NCI-H1436 treated with DMSO at 0.1 percent for 48 hours (cell line): ENCODE measurements at regions not wholly inside any gene's neighbourhood (a gene's known extent, or its start where the extent isn't known, plus 50 kb on each side); places are given as distances from the start of the nearest gene placed in this dataset.

ENCODE experiments used
- DNase-seq: peaks from one replicate; lab custom pipeline; 2025; lab: John Stamatoyannopoulos, UW

DNA sequence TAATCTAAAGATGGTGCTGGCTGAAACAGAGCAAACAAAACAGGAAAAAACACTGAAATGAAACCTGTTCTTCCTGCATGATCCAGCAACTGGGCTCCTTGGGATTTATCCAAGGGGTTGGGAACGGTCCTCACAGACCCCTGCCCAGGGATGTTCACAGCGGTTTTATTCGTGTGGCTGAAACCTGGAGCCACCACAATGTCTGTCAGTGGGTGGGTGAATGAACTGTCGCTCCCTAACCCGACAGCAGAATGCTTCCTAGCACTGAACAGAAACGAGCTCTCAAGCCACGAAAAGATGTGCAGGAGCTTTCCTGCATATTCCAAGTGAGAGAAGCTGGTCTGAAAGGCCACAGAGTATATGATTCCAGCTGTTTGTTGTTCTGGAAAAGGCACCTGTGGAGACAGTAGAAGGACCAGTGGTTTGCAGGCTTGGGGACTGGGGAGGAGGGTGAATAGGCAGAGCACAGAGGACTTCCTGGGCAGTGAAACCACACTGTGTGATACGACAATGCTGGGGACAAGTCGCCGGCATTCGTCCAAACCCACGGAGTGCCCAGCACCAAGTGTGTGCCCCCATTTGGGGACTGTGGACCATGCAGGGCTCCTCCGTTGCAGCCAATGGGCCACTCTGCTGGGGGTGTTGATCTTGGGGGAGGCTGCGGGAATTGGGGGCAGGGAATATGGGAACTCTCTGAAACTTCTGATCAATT is 73.9 kb downstream of the TEX29 start:
- no peak for DNase-seq

DNA sequence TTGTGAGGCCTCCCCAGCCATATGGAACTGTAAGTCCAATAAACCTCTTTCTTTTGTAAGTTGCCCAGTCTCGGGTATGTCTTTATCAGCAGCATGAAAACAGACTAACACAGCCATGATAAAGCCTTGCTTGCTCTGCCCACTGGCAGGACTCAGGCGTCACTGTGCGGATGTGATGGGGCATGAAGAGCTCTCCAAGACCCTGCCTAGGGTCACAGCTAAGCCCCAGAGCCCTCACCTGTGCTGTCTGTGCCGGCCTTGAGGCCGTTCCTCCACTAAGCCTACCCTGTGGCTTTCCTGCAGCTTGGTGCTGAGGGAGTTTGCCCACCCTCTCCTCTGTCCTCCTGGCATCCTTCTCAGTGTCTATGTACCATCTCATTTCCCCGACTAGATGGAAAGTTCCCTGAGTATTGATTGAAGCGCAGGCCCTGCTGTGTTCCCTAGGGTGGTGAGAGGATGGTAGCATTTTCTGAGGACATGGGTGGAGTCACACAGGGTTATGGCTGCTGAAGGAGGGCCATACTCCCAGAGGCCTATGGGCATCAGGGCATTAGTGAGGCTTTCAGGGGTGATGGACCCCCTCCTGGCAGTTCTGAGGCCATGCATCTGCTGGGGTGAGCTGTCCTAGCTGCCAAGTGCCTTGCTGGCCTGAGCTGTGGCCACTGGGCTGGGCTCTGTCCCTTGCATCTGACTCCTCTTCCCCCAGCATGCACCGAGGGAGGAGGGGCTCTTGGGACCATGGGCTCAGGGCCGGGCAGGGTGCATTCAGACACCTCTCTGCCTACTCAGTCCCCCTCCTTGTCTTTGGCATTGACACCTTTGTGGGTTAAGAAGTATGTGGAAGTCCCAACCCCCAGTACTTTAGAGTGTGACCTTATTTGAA is 75.3 kb downstream of the TEX29 start:
- no peak for DNase-seq

DNA sequence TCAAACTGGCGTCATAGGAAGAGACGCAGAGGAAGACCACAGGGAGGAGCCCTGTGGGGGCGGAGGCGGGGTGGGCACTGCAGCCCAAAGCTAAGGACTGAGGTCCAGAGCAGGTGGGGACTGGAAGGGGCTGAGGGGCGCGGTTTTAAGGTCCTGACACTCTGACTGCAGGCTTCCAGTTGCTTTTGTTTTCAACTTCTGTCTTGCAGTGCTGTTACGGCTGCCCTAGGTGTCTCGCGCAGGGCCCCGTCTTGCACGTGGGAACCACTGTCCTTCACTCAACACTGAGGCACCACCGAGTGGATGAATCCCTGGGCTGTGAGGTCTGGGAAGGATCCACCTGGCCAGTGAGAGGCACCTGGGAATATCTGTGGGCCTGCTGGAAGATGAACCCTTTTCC is 76.0 kb downstream of the TEX29 start:
- DNase-seq: no peak

- no peak for DNase-seq
These were observed 76.9 kb downstream of the TEX29 start for GRCh38 chr13:111397202-111397880.

- no peak for DNase-seq
These were observed 77.8 kb downstream of the TEX29 start for GRCh38 chr13:111398196-111398595.

- no peak for DNase-seq
These were observed 78.4 kb downstream of the TEX29 start for GRCh38 chr13:111398715-111399299.

- no peak for DNase-seq
These were observed 78.9 kb downstream of the TEX29 start for GRCh38 chr13:111399334-111399733.

DNA sequence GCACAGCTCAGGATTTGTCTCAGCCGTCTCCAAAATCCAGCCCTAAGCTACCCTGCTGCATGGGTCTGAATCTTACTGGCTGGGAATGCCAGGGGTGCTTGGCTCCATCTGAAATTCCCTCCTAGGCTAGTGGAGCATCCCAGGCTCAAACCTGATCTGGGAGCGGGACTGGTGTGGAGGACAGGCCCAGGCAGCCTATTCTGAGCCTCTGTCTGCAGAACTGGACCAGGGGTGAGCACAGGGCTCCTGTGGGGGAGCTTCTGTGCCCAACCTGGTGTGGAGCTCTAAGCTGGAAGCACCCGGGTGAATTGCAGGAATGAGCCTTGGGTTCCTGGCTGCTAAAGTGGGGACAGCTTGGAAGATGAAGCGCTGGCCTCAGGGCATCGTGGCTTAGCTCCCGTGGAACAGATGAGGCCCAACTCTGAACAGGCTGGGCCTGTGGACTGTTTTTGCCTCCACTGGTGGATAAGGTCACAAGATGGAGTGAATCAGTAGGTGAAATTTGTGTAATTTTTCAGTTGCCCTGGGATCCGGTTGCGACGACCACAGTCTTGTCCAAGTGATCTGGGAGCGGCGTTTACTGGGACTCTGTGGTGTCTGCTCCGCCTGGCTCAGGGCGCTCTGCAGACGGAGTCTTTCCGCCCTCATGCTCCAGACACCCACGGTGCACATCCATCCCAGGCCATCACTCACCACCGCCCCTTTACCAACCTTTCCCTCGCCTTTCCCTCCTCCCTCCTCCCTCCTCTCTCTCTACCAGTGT is 79.5 kb downstream of the TEX29 start:
- no peak for DNase-seq

GRCh38 chr13:111401151-111401550 is 80.7 kb downstream of the TEX29 start:
- DNase-seq: no peak

DNA sequence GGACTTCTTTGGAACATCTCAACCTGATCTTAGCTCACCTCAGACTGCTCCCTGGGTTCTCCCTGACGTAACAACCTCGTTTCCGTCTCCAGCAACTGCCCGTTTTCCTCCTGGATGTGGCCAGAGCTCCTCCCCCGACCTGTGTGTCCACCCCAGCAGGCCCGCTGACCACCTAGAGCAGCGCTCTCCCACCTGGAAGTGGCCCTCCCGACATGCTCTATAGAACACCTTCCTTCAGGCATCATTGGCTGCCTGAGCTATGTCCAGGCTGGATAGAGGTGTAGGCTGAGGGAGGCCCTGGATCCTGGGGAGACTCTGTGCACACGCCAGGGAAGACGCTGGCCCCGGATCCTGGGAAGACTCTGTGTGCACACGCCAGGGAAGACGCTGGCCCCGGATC is 81.3 kb downstream of the TEX29 start:
- DNase-seq: no peak

GRCh38 chr13:111402441-111402840 is 82.0 kb downstream of the TEX29 start:
- no peak for DNase-seq

DNA sequence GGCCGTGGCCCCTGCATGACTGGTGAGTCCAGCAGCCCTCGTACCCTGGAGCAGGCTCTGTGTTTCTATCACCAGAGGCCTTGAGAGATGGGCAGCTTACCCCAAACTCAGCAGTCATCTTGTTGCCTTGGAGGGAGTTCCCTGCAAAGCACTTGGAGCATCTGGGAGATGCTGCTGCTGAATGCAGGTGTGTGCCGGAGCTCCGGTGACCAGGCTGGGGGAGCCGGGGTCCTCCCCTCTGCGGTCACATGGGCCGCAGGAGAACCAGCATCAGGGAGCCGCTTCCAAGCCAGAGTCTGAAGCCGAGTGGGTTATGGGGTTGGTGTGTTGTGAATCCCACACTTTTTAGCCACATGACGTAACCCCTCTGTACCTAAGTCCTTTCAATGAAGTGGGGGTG is 82.8 kb downstream of the TEX29 start:
- no peak for DNase-seq

DNA sequence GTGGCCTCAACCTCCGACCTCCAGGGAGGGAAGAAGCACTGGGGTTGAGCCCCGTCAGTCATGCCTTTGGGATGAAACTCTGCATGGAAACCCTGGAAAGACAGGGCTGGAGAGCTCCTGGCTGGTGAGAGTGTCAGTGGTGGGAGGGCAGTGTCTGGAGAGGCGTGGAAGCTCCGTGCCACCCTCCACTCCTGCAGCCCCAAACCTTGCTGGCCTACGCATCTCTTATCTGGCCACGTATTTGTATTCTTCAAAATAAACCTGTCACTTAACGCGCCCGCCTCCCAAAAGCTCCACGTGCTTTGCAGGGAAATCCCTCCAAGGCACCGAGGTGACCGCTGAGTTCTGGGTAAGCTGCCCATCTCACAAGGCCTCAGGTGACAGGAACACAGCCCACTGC is 84.3 kb downstream of the TEX29 start:
- DNase-seq: no peak

GRCh38 chr13:111406636-111407035 is 86.2 kb downstream of the TEX29 start:
- no peak for DNase-seq

DNA sequence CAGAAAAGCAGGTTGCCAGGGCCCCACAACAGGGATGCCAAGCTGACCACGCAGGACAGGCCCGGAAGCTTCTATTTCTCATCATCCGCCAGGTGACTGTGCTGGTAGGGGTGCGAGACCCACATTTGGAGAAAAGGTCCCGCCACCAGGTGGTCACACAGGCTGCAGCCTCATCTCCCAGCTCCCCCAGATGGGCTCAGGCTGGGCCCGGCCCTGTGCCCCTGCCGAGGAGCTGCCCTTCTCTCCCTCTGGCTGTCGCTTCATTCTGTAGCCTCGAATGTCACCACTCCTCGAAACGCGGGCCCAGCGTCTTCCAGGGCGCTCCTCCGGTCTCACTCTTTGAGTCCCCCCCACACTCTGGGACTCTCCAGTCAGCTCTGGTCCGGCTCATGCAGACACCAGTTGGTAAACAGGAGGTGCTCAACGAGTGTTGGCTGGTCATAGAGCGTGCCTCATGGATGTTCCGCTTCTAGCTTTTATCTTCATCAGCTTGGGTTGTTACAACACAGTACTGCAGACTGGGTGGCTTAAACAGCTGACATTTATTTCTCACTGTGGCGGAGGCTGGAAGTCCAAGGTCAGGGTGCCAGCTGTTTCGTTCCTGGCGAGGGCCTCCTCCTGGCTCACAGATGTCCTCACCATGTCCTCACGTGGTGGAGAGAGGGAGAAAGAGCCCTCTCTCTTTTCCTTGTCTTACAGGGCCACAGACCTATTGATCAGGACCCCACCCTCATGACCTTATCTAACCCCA is 87.1 kb downstream of the TEX29 start:
- no peak for DNase-seq

- no peak for DNase-seq
These were observed 89.0 kb downstream of the TEX29 start for GRCh38 chr13:111409413-111409812.

GRCh38 chr13:111410232-111411021 is 90.0 kb downstream of the TEX29 start:
- no peak for DNase-seq

DNA sequence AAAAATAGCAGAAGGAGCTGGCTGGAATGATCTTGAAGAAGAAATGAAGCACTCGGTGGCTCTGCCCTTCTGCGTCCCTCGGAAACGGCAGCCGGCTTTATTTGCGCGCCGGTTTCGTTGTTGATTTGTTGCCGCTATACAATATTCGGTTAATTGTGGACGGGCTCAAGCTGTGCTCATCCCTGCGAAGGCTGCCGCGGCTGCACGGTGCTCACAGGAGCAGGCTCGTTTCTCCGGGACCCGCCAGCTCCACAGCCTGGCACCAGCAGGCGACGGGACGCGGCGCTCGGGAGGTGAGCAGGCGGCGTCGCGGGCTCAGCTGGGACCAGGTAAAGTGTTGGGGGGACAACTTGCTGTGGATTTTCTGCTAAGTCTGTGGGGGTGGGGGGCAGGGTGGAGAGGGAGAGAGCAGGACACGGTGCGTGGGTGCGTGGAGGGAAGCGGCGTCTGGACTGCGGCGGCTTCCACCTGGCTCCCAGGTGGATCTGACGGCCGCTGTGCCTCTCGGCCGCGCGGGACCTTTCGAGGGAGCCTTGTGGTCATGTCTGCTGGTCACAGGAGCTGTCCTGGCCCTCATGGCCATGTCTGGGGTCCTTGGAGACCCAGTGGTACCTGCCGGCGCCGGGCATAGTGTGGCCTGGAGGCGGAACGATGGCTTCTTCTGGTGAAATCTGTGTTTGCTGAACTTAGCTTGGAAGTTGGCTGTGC is 90.9 kb downstream of the TEX29 start:
- no peak for DNase-seq

- DNase-seq: no peak
These were observed 91.6 kb downstream of the TEX29 start for GRCh38 chr13:111411919-111412650.
